GM19468 (cell line): ENCODE measurements at regions not wholly inside any gene's neighbourhood (a gene's known extent, or its start where the extent isn't known, plus 50 kb on each side); places are given as distances from the start of the nearest gene placed in this dataset.
"Not testable (repeated sequence)": the region's sequence is repeated elsewhere in the genome, so short reads cannot be mapped to it uniquely, and the experiment has no call there.

ENCODE experiments used
- ATAC-seq: cut with Tn5 transposase; IDR thresholded peaks from one replicate; pipeline ENCODE4 v1.9.1; 2021; ENCODE audit warnings: mild to moderate bottlenecking, moderate library complexity, moderate number of reproducible peaks; ENCODE audit not compliant: unreplicated experiment; ENCODE audit errors: extremely low read depth

GRCh38 chr12:61095111-61095510 is 1165.1 kb upstream of the USP15 start:
- no peak for ATAC-seq

GRCh38 chr12:61098031-61098580 is 1162.1 kb upstream of the USP15 start:
- ATAC-seq: no peak

GRCh38 chr12:61107118-61107517 is 1153.1 kb upstream of the USP15 start:
- no peak for ATAC-seq

GRCh38 chr12:61111218-61111617 is 1149.0 kb upstream of the USP15 start:
- ATAC-seq: no peak

- ATAC-seq: no peak
Measured at GRCh38 chr12:61137677-61138414, 1122.4 kb upstream of the USP15 start.

- no peak for ATAC-seq
Measured at GRCh38 chr12:61138415-61138759, 1121.8 kb upstream of the USP15 start.

- no peak for ATAC-seq
Measured at GRCh38 chr12:61161961-61162360, 1098.2 kb upstream of the USP15 start.

- ATAC-seq: no peak
Measured at GRCh38 chr12:61188801-61189595, 1071.2 kb upstream of the USP15 start.

GRCh38 chr12:61213646-61214045 is 1046.6 kb upstream of the USP15 start:
- no peak for ATAC-seq

GRCh38 chr12:61220337-61220736 is 1039.9 kb upstream of the USP15 start:
- no peak for ATAC-seq

GRCh38 chr12:61232040-61232439 is 1028.2 kb upstream of the USP15 start:
- ATAC-seq: no peak

- no peak for ATAC-seq
Measured at GRCh38 chr12:61250303-61250702, 1009.9 kb upstream of the USP15 start.

- no peak for ATAC-seq
Measured at GRCh38 chr12:61251076-61251475, 1009.1 kb upstream of the USP15 start.

GRCh38 chr12:61254225-61254624 is 1006.0 kb upstream of the USP15 start:
- no peak for ATAC-seq

GRCh38 chr12:61264294-61264693 is 995.9 kb upstream of the USP15 start:
- ATAC-seq: not testable (repeated sequence)

GRCh38 chr12:61267474-61267873 is 992.7 kb upstream of the USP15 start:
- ATAC-seq: no peak

- no peak for ATAC-seq
Measured at GRCh38 chr12:61272441-61272840, 987.8 kb upstream of the USP15 start.

GRCh38 chr12:61282790-61283575 is 977.2 kb upstream of the USP15 start:
- ATAC-seq: no peak

GRCh38 chr12:61290473-61290872 is 969.7 kb upstream of the USP15 start:
- ATAC-seq: no peak

GRCh38 chr12:61291647-61292046 is 968.6 kb upstream of the USP15 start:
- no peak for ATAC-seq

GRCh38 chr12:61294011-61294410 is 966.2 kb upstream of the USP15 start:
- ATAC-seq: not testable (repeated sequence)
